Stimulated activated naive CD8-positive, alpha-beta T cell treated with anti-CD3 and anti-CD28 coated beads, Interleukin-15, amount 100 ng/mL, for 72 hours (primary cell): ENCODE measurements at regions not wholly inside any gene's neighbourhood (a gene's known extent, or its start where the extent isn't known, plus 50 kb on each side); places are given as distances from the start of the nearest gene placed in this dataset.

ENCODE experiments used
- ATAC-seq: fragments of 150-1000 bp; cut with Tn5 transposase; 2 replicates; pipeline ENCODE4 v1.10.0; 2021; ENCODE audit warnings: mild to moderate bottlenecking, moderate library complexity
- DNase-seq, 2 donors: peaks; one replicate each; pipeline ENCODE4 v3.0.0; 2021 to 2022
- H3K27ac Mint-ChIP-seq, 2 donors: one replicate each; pipeline ENCODE4 v1.8.0; 2022; ENCODE audit warnings: mild to moderate bottlenecking in 2 of 2, mixed read lengths in 2 of 2, moderate library complexity in 2 of 2
- H3K27me3 Mint-ChIP-seq: one replicate; pipeline ENCODE4 v1.8.0; 2022; ENCODE audit warnings: mixed read lengths
- H3K4me1 Mint-ChIP-seq: one replicate; pipeline ENCODE4 v1.8.0; 2022; ENCODE audit warnings: mild to moderate bottlenecking, mixed read lengths
- H3K4me3 Mint-ChIP-seq, 2 donors: one replicate each; pipeline ENCODE4 v1.8.0; 2022; ENCODE audit warnings: mild to moderate bottlenecking in 2 of 2, mixed read lengths in 2 of 2, moderate library complexity in 1 of 2
- H3K9me3 Mint-ChIP-seq, 2 donors: one replicate each; pipeline ENCODE4 v1.8.0; 2022; ENCODE audit warnings: mixed read lengths in 2 of 2

DNA sequence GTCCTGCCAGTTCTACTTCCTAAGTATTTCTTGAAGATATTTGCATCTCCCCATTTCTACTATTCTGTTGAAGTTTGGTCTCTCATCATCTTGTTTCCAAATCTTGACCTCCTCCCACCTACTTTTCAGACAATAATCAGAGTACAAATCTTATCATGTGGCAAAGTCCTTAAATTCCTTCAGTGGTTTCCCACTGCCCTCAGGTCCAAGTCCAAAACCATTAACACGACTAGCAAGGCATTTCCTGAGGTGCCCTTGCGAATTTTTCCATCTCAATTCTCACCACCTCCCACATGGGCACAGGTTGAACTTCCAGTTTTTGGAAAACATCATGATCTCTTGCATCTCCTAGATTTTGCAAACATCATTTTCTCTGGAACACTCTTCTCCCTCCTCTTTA is 97.2 kb upstream of the CDK1 start:
- Mint-ChIP-seq H3K27ac (no peak overlapping the region), H3K4me3 (no peak overlapping the region), H3K9me3 (no peaks in the 10 kb centered on the region), H3K27me3 (peaks cover 8% of the 10 kb centered on the region), H3K4me1 (no peaks in the 10 kb centered on the region)
- ATAC-seq (no peak), DNase-seq (no peak)

DNA sequence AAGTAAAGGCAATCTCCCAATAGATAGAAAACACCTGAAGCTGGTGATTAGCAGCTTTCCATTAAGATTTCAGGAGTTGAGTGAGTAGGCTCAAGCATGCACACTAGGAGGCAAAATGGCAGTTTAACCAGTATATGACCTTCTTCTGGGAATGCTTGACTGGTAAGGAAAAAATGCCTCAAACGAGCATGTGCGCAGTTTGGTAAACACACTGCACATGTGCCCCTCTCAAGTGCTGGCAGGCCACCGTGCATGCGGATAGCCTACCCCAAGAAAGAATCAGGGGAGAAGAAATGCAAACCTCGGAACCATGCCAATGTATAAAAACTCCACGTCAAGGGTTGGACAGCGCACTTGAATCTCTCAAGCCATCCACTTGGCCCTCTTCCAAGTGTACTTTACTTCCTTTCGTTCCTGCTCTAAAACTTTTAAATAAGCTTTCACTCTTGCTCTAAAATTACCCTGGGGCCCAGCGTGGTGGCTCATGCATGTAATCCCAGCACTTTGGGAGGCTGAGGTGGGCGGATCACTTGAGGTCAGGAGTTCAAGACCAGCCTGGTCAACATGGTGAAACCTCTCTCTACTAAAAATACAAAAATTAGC is 98.8 kb upstream of the CDK1 start:
- no peak for DNase-seq
- H3K27ac Mint-ChIP-seq = no peak overlapping the region
- H3K4me3 Mint-ChIP-seq = no peak overlapping the region
- H3K27me3 Mint-ChIP-seq = peaks cover 8% of the 10 kb centered on the region
- ATAC-seq = no peak
- no peaks in the 10 kb centered on the region for H3K9me3 Mint-ChIP-seq
- no peaks in the 10 kb centered on the region for H3K4me1 Mint-ChIP-seq

DNA sequence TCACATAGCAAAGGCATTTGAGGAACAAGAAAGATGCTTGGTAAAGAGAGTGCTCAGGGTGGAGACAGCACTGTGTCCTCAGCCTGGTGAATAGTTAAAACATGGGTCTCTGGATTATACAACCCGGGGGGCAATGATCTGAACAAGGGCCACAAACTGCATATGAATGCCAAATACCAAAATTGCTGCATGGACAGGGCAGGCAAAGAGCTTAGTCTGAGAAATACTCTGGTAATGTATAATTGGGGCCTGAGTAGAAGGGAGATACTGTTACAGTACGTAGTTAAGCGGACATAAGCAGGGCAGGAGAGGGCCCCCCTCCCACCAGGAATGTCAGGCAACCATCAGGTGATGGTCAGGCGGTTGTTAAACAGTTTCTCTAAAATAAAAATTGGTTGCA is 99.3 kb upstream of the CDK1 start:
- H3K27me3 Mint-ChIP-seq = peaks cover 8% of the 10 kb centered on the region
- ATAC-seq (no peak), DNase-seq (no peak)
- H3K4me1 Mint-ChIP-seq = no peaks in the 10 kb centered on the region
- H3K27ac Mint-ChIP-seq = no peak overlapping the region
- no peaks in the 10 kb centered on the region for H3K9me3 Mint-ChIP-seq
- H3K4me3 Mint-ChIP-seq = no peak overlapping the region

DNA sequence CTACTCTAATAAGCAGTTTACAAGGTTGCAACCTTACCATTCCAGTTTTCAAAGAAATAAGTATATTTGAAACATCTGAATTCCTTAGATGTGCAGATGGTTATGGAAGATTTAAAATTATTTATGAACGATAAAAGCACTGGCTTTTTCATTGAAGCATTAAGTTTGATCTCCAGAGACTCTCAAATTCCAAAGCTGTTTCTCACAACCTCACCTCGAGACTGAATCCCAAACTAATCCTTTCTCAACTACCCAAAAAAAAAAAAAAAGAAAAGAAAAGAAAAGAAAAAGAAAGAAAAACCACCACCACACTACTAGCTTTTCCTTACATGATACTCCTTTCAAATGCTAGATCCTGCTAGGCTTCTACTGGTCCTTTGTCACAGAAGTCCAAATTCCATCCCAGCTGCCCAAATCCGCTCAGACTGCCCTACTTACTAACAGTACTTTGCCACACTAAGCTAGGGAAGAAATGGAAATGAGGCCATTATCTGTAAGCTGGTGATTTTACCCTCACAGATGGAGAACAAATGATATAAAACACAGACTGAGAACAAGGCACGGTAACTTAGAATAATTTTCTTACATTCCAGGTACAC is 100.6 kb upstream of the CDK1 start:
- no peak for ATAC-seq
- H3K4me3 Mint-ChIP-seq = no peak overlapping the region
- H3K9me3 Mint-ChIP-seq = no peaks in the 10 kb centered on the region
- H3K4me1 Mint-ChIP-seq = no peaks in the 10 kb centered on the region
- peaks cover 8% of the 10 kb centered on the region for H3K27me3 Mint-ChIP-seq
- H3K27ac Mint-ChIP-seq = no peak overlapping the region
- no peak for DNase-seq

DNA sequence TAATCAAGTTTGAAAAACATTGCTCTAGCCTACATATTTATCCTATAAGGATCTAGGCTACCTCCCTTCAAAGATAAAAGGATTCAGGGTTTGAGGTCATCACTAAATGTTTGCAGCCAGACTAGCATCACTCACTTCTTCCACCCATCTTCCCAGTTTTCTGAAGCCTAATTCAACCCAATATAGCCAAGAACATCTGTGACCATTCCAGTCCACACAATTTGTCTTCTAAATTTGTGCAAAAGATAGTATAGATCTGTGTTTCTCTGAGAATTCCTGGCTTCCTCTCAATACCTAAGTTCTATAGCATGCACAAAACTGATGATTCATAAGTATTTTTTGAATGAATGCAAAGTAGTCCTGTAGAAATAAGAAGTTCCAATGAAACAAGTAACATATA is 103.0 kb upstream of the CDK1 start:
- no peak overlapping the region for H3K27ac Mint-ChIP-seq
- no peaks in the 10 kb centered on the region for H3K27me3 Mint-ChIP-seq
- H3K9me3 Mint-ChIP-seq = peaks cover 4 to 6% of the 10 kb centered on the region in 2 donors
- no peak for ATAC-seq
- no peak for DNase-seq
- H3K4me1 Mint-ChIP-seq = no peaks in the 10 kb centered on the region
- H3K4me3 Mint-ChIP-seq = no peak overlapping the region

DNA sequence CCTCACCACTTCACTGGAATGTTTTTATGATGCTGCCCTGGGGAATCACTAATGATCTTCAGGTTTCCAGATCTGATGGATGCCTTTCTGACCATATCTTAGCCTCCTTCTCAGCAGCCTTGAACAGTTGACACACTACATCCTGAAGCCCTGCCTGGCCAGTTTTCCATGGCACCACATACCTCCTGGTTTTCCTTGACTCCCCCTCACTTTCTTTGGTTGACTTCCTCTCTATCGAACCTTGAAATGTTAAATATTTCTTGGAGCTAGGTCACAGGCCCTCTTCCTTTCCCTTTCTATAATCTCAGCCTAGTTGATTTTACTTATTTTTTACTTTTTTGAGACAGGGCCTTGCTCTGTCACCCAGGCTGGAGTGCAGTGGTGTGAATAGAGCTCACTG is 108.8 kb upstream of the CDK1 start:
- no peak overlapping the region for H3K27ac Mint-ChIP-seq

DNA sequence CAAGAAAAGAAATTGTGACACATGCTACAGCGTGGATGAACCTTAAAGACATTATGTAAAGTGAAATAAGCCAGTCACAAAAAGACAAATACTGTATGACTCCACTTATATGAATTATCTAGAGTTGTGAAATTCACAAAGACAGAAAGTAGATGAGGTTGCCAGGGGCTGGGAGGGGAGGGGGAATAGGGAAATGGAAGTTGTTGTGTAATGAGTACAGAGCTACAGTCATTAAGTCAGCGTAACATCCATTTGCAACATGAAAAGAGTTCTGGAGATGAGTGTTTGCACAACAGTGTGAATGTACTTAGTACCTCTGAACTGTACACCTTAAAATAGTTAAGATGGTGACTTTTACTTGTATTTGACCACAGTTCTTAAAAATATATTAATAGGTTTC is 112.1 kb upstream of the CDK1 start:
- ATAC-seq (peak; percentile 39), DNase-seq (no peak)
- no peak overlapping the region for H3K4me3 Mint-ChIP-seq
- H3K9me3 Mint-ChIP-seq = peaks cover 2% of the 10 kb centered on the region in 2 donors
- no peaks in the 10 kb centered on the region for H3K4me1 Mint-ChIP-seq
- H3K27me3 Mint-ChIP-seq = no peaks in the 10 kb centered on the region
- H3K27ac Mint-ChIP-seq = no peak overlapping the region

More for the DNA sequence above, 108.8 kb upstream of the CDK1 start:
- ATAC-seq (no peak), DNase-seq (no peak)
- peaks cover 4 to 6% of the 10 kb centered on the region in 2 donors for H3K9me3 Mint-ChIP-seq
- no peaks in the 10 kb centered on the region for H3K4me1 Mint-ChIP-seq
- H3K4me3 Mint-ChIP-seq = no peak overlapping the region
- no peaks in the 10 kb centered on the region for H3K27me3 Mint-ChIP-seq

DNA sequence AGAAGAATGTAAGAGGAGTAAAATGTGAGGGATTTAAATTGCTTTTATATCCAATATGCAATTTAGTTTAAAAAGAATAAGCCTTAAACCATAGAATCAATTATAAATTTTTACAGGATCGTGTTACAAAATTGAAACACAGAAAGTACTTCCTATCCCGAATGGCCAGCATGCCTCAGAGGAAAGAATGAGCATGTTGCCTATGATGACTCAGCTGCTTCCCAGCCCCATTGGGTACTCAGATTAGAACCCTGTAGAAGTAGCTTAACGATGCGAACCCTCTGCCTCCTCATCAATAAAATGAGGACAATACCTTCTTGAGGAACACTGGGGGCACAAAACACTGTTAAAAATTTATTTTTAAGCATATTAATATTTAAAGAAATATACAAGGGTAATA is 113.4 kb upstream of the CDK1 start:
- Mint-ChIP-seq H3K27ac (no peak overlapping the region), H3K9me3 (no peaks in the 10 kb centered on the region), H3K27me3 (no peaks in the 10 kb centered on the region), H3K4me1 (no peaks in the 10 kb centered on the region), H3K4me3 (no peak overlapping the region)
- ATAC-seq (no peak), DNase-seq (no peak)

DNA sequence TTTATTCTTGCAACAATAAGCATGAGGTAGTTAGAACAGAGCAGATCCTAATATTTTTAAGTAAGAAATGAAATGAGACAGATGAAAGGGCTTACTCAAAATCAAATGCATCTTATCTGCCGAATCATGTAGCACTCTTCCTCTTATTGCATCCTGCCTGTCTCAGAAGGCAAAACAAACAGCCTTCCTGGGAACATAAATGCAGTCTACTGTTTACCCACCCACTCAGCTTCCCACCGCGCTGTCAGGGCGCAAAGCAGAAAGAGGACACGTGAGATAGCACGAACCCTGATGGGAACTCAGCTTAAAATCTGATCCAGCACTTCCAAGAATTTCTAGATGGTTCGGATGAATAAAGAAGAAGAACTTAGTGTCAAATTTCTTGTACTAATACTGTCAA is 114.4 kb upstream of the CDK1 start:
- H3K4me1 Mint-ChIP-seq = no peaks in the 10 kb centered on the region
- DNase-seq = no peak
- no peaks in the 10 kb centered on the region for H3K9me3 Mint-ChIP-seq
- H3K27ac Mint-ChIP-seq = no peak overlapping the region
- ATAC-seq = no peak
- no peaks in the 10 kb centered on the region for H3K27me3 Mint-ChIP-seq
- no peak overlapping the region for H3K4me3 Mint-ChIP-seq

DNA sequence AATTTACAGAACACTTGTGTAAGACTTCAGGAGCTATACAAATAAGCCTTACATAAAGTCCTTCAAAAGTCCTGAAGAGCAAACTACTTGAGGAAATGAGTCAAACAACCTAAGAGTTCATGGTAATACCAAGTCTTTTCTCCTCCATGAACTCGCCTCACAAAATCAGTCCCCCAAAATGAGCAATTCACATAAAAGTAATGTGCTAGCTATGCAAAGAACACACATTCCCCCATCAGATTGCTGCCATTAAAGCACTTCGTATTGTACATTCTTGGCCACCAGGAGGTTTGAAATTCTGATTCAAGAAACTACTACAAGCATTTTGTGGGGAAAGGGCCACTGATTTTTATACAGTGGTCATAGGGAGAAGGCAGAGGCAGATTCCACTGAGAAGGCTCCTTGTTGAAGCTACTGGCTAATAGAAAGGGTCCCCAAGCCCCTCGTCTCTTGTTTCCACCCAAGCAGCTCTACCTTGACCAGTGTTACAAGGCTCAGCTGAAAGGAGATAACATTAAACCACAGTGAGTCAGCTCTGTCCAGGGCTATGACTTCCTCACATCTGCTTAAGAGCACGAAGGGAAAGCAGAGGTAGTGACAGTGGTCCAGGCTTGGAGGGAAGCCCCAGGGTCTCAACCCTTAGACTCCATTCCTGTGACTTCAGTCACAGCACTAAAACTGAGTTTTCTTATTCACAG is 115.2 kb upstream of the CDK1 start:
- H3K27me3 Mint-ChIP-seq = no peaks in the 10 kb centered on the region
- ATAC-seq (peak; percentile 81), DNase-seq (no peak)
- H3K4me1 Mint-ChIP-seq = no peaks in the 10 kb centered on the region
- H3K9me3 Mint-ChIP-seq = no peaks in the 10 kb centered on the region
- no peak overlapping the region for H3K27ac Mint-ChIP-seq
- no peak overlapping the region for H3K4me3 Mint-ChIP-seq

DNA sequence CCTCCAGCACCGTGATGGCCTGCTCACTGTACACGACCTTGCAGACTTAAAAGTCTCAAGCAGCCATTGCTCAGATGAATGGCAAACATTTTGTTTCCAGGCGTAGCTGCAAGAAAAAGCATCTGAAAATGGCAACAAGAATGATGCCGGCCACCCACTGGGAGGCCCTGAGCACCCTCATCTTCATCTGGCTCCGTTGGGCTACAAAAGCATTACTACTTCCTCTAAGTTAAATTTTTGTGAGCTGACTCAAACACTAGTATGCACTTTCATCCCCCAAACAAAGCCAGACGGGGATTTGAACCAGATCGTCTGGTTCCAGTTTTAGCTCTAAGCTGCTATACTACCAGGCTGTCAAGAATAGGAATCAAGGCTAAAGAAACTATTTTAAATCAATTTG is 116.6 kb upstream of the CDK1 start:
- Mint-ChIP-seq H3K4me3 (no peak overlapping the region), H3K27me3 (no peaks in the 10 kb centered on the region), H3K4me1 (peaks cover 4% of the 10 kb centered on the region), H3K27ac (no peak overlapping the region), H3K9me3 (no peaks in the 10 kb centered on the region)
- ATAC-seq (no peak), DNase-seq (no peak)

DNA sequence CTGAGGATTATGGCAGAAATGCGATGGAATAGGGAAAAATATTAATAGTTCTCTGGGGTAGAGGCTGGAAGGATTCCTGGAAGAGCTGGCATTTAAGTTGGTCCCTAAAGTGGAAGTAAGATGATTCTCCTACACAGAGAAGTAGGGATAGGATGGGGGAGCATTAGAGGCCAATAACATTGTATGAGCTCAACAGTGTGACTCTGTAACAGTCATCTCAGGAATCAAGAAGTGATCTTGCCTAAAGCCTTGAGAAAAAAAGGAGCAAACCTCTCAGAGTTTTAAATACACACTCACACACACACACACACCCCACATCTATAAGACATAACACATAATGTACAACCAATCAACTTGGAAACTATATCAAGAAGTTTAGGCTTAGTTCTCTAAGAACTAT is 117.7 kb upstream of the CDK1 start:
- no peak overlapping the region for H3K27ac Mint-ChIP-seq
- H3K27me3 Mint-ChIP-seq = no peaks in the 10 kb centered on the region
- H3K4me3 Mint-ChIP-seq = no peak overlapping the region
- H3K9me3 Mint-ChIP-seq = no peaks in the 10 kb centered on the region
- DNase-seq (no peak), ATAC-seq (no peak)
- H3K4me1 Mint-ChIP-seq = peaks cover 5% of the 10 kb centered on the region

DNA sequence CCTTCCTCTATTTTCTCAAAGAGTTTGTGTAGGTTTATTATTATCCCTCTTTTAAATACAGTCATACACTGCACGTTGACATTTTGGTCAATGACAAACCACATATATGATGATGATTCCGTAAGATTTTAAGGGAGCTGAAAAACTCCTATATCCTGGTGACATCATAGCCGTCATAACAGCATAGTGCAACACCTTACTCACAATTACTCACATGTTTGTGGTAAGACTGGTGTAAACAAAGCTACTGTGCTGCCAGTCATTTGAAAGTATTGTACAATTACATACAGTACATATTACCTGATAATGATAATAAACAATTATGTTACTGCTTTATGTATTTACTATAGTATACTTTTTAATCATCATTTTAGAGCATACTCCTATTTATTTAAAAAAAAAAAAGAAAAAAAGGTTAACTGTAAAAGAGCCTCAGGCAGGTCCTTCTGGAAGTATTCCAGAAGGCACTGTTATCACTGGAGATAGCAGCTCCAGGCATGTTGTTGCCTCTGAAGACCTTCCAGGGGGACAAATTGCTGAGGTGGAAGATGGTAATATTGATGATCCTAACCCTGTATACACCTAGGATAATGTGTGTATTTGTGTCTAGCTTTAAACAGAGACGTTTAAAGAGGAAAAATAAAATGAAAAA is 123.3 kb upstream of the CDK1 start:
- ATAC-seq (no peak), DNase-seq (no peak)
- no peak overlapping the region for H3K27ac Mint-ChIP-seq
- no peaks in the 10 kb centered on the region for H3K9me3 Mint-ChIP-seq
- no peak overlapping the region for H3K4me3 Mint-ChIP-seq
- peaks cover 5% of the 10 kb centered on the region for H3K4me1 Mint-ChIP-seq
- no peaks in the 10 kb centered on the region for H3K27me3 Mint-ChIP-seq

DNA sequence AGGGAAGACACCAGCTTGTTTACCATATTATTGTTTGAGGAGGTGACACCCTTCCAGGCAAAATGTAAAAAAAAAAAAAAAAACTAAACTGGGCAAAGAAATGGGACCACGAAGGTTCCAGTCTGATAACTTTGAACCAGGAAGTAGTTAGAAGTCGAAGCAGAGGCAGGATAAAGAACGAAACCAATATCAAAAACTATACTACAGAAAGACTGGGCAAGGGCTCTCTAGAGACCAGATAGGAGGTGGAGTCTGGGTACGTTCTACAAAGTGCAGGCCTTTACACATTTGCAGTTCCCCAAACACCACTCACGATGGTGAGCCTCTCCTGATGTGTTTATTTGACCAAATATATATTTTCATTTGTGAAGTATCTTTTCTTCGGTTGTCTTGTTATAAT is 125.7 kb upstream of the CDK1 start:
- Mint-ChIP-seq H3K4me1 (peaks cover 5% of the 10 kb centered on the region), H3K9me3 (no peaks in the 10 kb centered on the region), H3K27me3 (no peaks in the 10 kb centered on the region), H3K27ac (no peak overlapping the region), H3K4me3 (no peak overlapping the region)
- ATAC-seq = no peak
- no peak for DNase-seq

DNA sequence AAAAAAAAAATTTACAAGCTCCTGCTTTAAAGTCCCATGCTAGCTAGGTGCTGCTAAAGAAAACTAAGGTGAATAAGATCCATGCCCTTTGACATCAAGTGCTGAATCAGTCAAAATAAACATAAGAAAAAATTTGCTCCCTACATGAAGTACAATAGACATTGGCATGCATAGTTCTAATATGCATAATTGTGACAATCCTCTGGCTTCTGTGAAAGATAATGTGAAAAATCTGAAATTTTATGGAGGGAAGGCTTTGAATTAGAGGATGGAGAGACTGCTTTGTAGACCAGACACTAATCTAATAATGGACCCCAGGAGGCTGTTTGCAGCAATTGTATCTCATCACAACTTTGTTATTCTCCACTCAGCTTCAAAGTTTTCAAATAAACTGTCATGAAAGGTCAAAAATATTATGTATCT is 127.9 kb upstream of the CDK1 start:
- no peaks in the 10 kb centered on the region for H3K27me3 Mint-ChIP-seq
- no peak for ATAC-seq
- H3K4me1 Mint-ChIP-seq = no peaks in the 10 kb centered on the region
- no peak overlapping the region for H3K4me3 Mint-ChIP-seq
- peak overlapping the region in 1 of 2 donors; percentile 31 for H3K27ac Mint-ChIP-seq
- DNase-seq = no peak
- no peaks in the 10 kb centered on the region for H3K9me3 Mint-ChIP-seq
